ENCODE measurements at regions not wholly inside any gene's neighbourhood (a gene's known extent, or its start where the extent isn't known, plus 50 kb on each side); places are given as distances from the start of the nearest gene placed in this dataset.

DNA sequence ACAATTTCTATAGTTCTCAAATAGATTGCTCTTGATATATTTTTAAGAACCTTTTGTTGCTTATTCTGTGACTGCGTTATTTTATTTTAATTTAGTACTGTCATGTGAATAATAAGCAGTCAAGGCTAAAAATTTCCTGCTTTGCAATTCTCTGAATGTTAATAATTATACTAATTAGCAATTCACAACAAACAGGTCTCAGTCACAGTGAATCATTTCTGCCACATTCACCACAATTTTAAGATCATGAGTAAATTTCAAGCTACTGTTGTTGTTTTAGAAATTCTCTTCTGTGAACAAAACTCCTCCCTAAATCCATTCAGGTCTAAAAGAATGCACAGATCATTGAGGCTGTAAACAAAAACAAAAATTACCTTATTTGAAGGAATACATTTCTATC lies 339.6 kb upstream of the DPYD start:
- Histone ChIP-seq H3K4me3 (no peak overlapping the region), H3K27ac (no peak overlapping the region)

DNA sequence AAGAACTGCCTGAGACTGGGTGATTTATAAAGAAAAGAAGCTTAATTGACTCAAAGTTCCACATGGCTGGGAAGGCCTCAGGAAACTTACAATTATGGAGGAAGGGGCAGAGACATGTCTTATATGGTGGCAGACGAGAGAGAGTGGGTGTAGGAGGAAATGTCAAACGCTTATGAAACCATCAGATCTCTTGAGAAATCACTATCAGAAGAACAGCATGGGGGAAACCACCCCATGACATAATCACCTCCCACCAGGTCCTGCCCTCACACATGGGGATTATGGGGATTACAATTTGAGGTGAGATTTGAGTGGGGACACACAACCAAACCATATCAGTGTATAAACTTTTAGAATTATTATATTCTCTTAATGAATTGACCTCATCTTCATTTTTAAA lies 335.9 kb upstream of the DPYD start:
- Histone ChIP-seq H3K4me3 (no peak overlapping the region), H3K27ac (no peak overlapping the region)

- Histone ChIP-seq H3K4me3 (no peak overlapping the region), H3K27ac (no peak overlapping the region)
Measured at GRCh38 chr1:98253145-98253544, 332.3 kb upstream of the DPYD start.

GRCh38 chr1:98251497-98251896 lies 330.7 kb upstream of the DPYD start:
- Histone ChIP-seq H3K4me3 (no peak overlapping the region), H3K27ac (no peak overlapping the region)

DNA sequence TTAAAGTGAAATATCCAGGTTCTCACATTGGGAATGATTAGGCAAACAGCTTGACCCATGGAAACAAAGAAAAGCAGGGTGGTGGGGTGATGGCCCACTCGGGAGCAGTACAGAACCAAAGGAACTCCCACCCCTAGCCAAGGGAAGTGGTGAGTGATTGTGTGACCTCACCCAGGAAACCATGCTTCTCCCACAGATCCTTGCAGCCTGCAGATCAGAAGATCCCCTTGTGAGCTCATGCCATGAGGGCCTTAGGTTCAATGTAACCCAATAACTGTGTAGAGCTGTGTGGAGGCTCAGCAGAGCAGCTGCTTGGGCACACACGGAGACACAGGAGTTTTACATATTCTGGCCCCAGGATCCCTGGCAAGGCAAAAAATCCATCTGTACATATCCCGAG lies 311.8 kb upstream of the DPYD start:
- H3K4me3 ChIP-seq, result no peak overlapping the region
- no peak overlapping the region for H3K27ac ChIP-seq

DNA sequence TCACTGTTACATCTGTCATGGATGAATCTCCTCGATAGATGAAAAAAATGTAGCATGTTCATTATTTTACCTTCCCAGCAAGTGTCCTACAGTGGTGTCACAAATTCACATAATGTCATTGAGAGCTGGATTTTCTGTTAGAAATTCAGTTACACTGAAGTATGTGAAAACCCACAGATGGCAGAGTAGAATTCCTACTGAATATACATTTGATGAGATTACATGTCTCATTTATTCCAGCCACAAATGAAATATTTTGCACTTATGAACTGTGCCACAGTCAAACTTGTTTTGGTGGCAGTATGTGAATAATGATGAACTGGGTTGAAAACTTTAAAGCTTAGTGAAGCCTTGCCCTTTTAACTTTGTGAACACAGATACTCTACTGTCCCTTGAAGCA lies 301.9 kb upstream of the DPYD start:
- Histone ChIP-seq H3K27ac (no peak overlapping the region), H3K4me3 (no peak overlapping the region)

GRCh38 chr1:98221923-98222322 lies 301.1 kb upstream of the DPYD start:
- no peak overlapping the region for H3K27ac ChIP-seq

GRCh38 chr1:98217601-98218000 lies 296.8 kb upstream of the DPYD start:
- Histone ChIP-seq H3K27ac (no peak overlapping the region), H3K4me3 (no peak overlapping the region)

More at GRCh38 chr1:98221923-98222322, 301.1 kb upstream of the DPYD start:
- H3K4me3 ChIP-seq, result no peak overlapping the region

DNA sequence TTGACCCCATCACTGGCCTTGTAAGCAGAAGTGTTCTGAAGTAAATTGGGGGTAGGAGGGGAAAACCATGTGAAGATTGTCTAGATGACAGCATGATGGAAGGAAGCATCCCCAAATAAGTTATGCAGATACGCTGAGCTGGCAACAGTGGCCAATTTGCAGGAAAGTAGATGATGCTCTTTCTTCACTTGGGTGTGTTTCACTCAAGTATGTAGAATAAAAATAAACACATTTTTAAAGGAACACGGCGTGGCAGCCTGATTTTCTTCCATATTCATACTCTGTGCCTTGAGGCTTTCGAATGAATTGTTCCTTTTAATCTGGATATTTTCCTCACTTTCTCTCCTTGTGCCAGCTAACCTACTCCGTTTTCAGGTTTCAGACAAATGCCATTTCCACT lies 295.5 kb upstream of the DPYD start:
- Histone ChIP-seq H3K27ac (no peak overlapping the region), H3K4me3 (no peak overlapping the region)

DNA sequence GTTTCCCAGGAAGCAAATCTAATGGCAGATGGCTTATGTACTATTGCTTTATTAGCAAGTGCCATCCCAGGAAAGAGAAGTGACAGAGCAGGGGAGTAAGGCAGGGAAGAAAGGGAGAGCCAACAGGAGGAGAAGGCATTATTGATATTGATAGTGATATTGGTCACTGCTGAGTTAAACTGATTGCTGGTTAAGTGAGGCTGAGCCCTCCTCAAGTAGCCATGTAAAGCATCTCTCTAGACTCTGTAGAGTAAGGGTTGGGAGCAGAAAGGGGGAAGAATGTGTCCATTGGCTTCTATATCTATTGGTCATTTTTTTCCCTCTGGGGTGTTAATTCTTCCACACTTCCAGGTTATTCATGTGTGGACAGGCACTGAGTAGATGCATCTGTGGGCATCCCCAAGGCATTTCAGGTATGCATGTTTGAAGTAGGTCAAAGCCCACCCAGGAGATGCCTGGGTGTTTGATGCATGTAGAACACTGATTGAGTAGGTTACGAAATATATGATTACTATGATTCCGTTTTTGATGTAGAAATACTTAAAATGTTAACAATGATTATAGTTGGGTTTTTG lies 290.5 kb upstream of the DPYD start:
- Histone ChIP-seq H3K27ac (no peak overlapping the region), H3K4me3 (no peak overlapping the region)

DNA sequence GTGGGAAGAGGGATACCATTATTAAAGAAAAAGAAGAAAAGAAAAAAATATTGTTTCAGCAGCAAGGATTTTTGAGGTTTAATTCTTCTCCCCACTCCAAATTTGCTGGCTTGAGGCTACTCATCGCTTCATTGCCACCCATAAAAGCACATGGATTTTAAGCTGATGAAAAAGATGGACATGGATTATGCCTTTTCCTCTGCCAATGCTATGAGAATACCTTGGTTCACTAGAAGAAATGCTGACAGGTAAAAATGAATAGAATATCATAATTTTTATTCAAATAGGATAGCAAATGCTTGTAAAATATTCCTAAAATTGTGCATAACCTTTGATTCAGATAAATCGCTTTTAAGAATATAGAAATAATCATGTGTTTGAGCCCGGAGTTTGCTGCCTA lies 289.7 kb upstream of the DPYD start:
- Histone ChIP-seq H3K27ac (no peak overlapping the region), H3K4me3 (no peak overlapping the region)

GRCh38 chr1:98210064-98210463 lies 289.2 kb upstream of the DPYD start:
- Histone ChIP-seq H3K4me3 (no peak overlapping the region), H3K27ac (no peak overlapping the region)

- no peak overlapping the region for H3K4me3 ChIP-seq
Measured at GRCh38 chr1:98205291-98206017, 284.6 kb upstream of the DPYD start.

GRCh38 chr1:98203466-98203865 lies 282.6 kb upstream of the DPYD start:
- Histone ChIP-seq H3K4me3 (no peak overlapping the region), H3K27ac (no peak overlapping the region)

More at GRCh38 chr1:98205291-98206017, 284.6 kb upstream of the DPYD start:
- H3K27ac ChIP-seq, result no peak overlapping the region

GRCh38 chr1:98201666-98202081 lies 280.8 kb upstream of the DPYD start:
- Histone ChIP-seq H3K27ac (no peak overlapping the region), H3K4me3 (no peak overlapping the region)

DNA sequence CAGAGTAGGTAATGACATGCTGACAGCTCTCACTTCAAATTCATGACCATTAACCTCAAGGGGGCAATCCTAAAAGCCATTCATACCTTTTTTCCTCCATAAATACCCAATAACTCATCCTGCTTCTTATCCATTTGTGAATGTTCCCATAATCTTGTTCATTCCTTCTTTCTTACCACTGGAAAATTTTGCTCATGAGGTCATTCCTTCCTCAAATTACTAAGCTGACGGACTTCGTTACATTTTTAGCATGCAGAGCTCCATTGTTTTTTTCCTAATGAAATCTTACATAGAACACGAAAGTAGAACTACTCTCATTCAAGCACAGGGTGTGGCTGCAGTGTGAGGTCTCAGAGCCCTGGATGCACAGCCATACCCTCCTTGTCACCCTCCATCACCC lies 276.5 kb upstream of the DPYD start:
- no peak overlapping the region for H3K27ac ChIP-seq
- H3K4me3 ChIP-seq, result no peak overlapping the region

DNA sequence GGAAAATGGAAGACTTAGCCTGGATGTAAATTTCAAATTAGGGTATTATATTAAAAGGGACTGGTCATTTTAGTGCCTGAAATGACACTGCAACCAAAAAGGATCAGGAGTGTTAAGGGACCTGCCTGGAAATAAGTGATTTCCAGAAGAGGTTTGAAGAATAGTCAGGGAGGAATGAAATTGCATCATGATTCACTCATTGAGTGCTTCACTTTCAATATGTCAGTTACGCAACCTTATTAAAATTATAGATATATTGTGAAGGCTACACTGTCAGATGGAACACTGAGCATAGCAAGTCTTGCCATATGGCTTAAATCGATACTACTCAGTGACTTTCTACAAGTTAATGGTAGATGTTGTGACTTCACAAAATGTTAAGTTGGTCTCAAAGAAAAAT lies 275.2 kb upstream of the DPYD start:
- H3K4me3 ChIP-seq, result no peak overlapping the region
- H3K27ac ChIP-seq, result no peak overlapping the region

DNA sequence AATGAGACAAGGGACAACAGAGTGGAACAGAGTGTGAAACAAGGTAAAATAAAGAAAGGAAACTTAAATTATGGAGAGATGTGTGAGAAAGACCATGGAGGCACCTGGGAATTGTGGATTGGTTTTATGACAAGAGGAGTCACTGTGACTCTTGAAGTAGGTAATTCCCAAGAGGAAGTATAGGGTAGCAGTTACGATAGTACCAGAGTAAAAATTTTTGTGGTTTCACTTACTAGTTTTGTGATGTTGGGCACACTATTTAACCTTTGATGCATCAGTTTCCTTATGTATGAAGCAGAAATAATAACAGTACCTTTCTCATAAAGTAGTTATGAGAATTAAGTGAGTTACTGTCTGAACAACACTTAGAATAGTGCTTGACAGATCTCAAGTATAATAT lies 267.9 kb upstream of the DPYD start:
- no peak overlapping the region for H3K27ac ChIP-seq
- no peak overlapping the region for H3K4me3 ChIP-seq

DNA sequence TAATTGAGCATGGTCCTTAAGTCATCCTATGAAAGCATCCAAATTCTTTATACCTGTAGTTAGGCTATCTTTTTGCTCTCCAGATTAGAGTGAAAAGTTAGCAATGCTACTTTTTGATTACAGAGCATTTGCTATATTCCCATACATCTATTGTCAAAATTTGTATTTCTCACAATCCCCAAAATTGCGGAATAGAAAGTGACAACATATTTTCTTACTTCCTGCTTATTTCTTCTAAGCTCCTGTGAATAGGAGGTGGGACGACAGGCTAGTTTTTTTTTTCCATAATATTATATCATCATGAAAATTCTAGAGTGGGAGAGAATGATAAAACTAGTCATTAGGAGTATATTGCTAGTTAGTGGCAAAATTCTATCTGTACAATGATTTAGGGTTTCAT lies 264.0 kb upstream of the DPYD start:
- Histone ChIP-seq H3K27ac (no peak overlapping the region), H3K4me3 (no peak overlapping the region)

- Histone ChIP-seq H3K27ac (no peak overlapping the region), H3K4me3 (no peak overlapping the region)
Measured at GRCh38 chr1:98181036-98181764, 260.4 kb upstream of the DPYD start.

- no peak overlapping the region for H3K27ac ChIP-seq
- no peak overlapping the region for H3K4me3 ChIP-seq
Measured at GRCh38 chr1:98179151-98179773, 258.4 kb upstream of the DPYD start.

Measured in skin epidermis (tissue), 12 donors.